ENCODE measurements at regions not wholly inside any gene's neighbourhood (a gene's known extent, or its start where the extent isn't known, plus 50 kb on each side); places are given as distances from the start of the nearest gene placed in this dataset.

- H3K4me1 ChIP-seq (ENCODE audit: control insufficient read depth in 2 of 2, insufficient read depth in 2 of 2, low read length in 2 of 2), result no peaks in the 10 kb centered on the region
- H4K20me1 ChIP-seq (ENCODE audit: control insufficient read depth, insufficient read depth, low read length, poor library complexity, severe bottlenecking), result no peaks in the 10 kb centered on the region
- no peaks in the 10 kb centered on the region for H3K79me2 ChIP-seq (ENCODE audit: control insufficient read depth, insufficient read depth, low read length)
- TF ChIP-seq EZH2 (IDR thresholded peaks at IDR 0.05; ENCODE audit: borderline replicate concordance, insufficient read depth, low read depth, low read length, poor library complexity, severe bottlenecking) (no peak), CTCF (IDR thresholded peaks at IDR 0.05) (no peak)
- H3K9ac ChIP-seq (ENCODE audit: low read length), result no peak overlapping the region
- H3K27me3 ChIP-seq (replicated peaks in 1 of 4; ENCODE audit: control extremely low read depth in 1 of 4, control insufficient read depth in 3 of 4, insufficient read depth in 4 of 4, low read length in 3 of 4), result no peaks in the 10 kb centered on the region
- Mint-ChIP-seq H3K27ac (no peak overlapping the region), H3K4me1 (no peaks in the 10 kb centered on the region), H3K4me3 (no peak overlapping the region), H3K9me3 (ENCODE audit: insufficient read depth) (no peaks in the 10 kb centered on the region), H3K27me3 (no peaks in the 10 kb centered on the region)
- 93% methylated on average over 2 of the region's 2 CpGs for WGBS (ENCODE audit: insufficient coverage)
- ATAC-seq (ENCODE audit: low read depth) (no peak), DNase-seq (no peak)
- no peak overlapping the region for H2AFZ ChIP-seq (ENCODE audit: insufficient read depth, low read depth, low read length, poor library complexity, severe bottlenecking)
- H3K36me3 ChIP-seq (replicated peaks in 1 of 2; ENCODE audit: control extremely low read depth in 1 of 2, control insufficient read depth in 1 of 2, extremely low read depth in 1 of 2, insufficient read depth in 2 of 2, low read length in 1 of 2), result no peaks in the 10 kb centered on the region
- H3K4me2 ChIP-seq (replicated peaks; ENCODE audit: low read depth, low read length, poor library complexity, severe bottlenecking), result no peak overlapping the region
- intact Hi-C loops (cut with micrococcal nuclease), result no loop called here
- POLR2A ChIA-PET, result no interaction called here
- no peaks in the 10 kb centered on the region for H3K9me3 ChIP-seq (ENCODE audit: control extremely low read depth in 1 of 3, control insufficient read depth in 2 of 3, insufficient read depth in 1 of 3, low read length in 2 of 3)
- CTCF ChIA-PET, result no interaction called here
- no peak overlapping the region for H3K4me3 ChIP-seq (ENCODE audit: control extremely low read depth in 1 of 5, extremely low read depth in 1 of 5, insufficient read depth in 1 of 5, low read depth in 2 of 5, low read length in 4 of 5)
- H3K27ac ChIP-seq (ENCODE audit: low read length in 2 of 2), result no peak overlapping the region
These were observed 473.6 kb downstream of the EPM2A start for GRCh38 chr6:145261758-145262157.

- H3K27ac Mint-ChIP-seq, result no peak overlapping the region
- TF ChIP-seq EZH2 (IDR thresholded peaks at IDR 0.05; ENCODE audit: borderline replicate concordance, insufficient read depth, low read depth, low read length, poor library complexity, severe bottlenecking) (no peak), CTCF (IDR thresholded peaks at IDR 0.05) (no peak)
- H3K27me3 ChIP-seq (replicated peaks in 1 of 4; ENCODE audit: control extremely low read depth in 1 of 4, control insufficient read depth in 3 of 4, insufficient read depth in 4 of 4, low read length in 3 of 4), result no peaks in the 10 kb centered on the region
- no peaks in the 10 kb centered on the region for H4K20me1 ChIP-seq (ENCODE audit: control insufficient read depth, insufficient read depth, low read length, poor library complexity, severe bottlenecking)
- WGBS (ENCODE audit: insufficient coverage), result no CpG with 5 or more reads among the region's 1 CpG
- intact Hi-C loops (cut with micrococcal nuclease), result no loop called here
- no peak for ATAC-seq (ENCODE audit: low read depth)
- H3K4me3 ChIP-seq (ENCODE audit: control extremely low read depth in 1 of 5, extremely low read depth in 1 of 5, insufficient read depth in 1 of 5, low read depth in 2 of 5, low read length in 4 of 5), result no peak overlapping the region
- H3K4me1 Mint-ChIP-seq, result no peaks in the 10 kb centered on the region
- no peaks in the 10 kb centered on the region for H3K9me3 ChIP-seq (ENCODE audit: control extremely low read depth in 1 of 3, control insufficient read depth in 2 of 3, insufficient read depth in 1 of 3, low read length in 2 of 3)
- H3K36me3 ChIP-seq (replicated peaks in 1 of 2; ENCODE audit: control extremely low read depth in 1 of 2, control insufficient read depth in 1 of 2, extremely low read depth in 1 of 2, insufficient read depth in 2 of 2, low read length in 1 of 2), result no peaks in the 10 kb centered on the region
- peaks cover 2% of the 10 kb centered on the region for H3K27me3 Mint-ChIP-seq
- CTCF ChIA-PET, result no interaction called here
- DNase-seq, result no peak
- H2AFZ ChIP-seq (ENCODE audit: insufficient read depth, low read depth, low read length, poor library complexity, severe bottlenecking), result no peak overlapping the region
- H3K9ac ChIP-seq (ENCODE audit: low read length), result no peak overlapping the region
- no peak overlapping the region for H3K4me2 ChIP-seq (replicated peaks; ENCODE audit: low read depth, low read length, poor library complexity, severe bottlenecking)
- POLR2A ChIA-PET, result no interaction called here
- H3K4me3 Mint-ChIP-seq, result no peak overlapping the region
- no peak overlapping the region for H3K27ac ChIP-seq (ENCODE audit: low read length in 2 of 2)
- no peaks in the 10 kb centered on the region for H3K79me2 ChIP-seq (ENCODE audit: control insufficient read depth, insufficient read depth, low read length)
- H3K9me3 Mint-ChIP-seq (ENCODE audit: insufficient read depth), result no peaks in the 10 kb centered on the region
- no peaks in the 10 kb centered on the region for H3K4me1 ChIP-seq (ENCODE audit: control insufficient read depth in 2 of 2, insufficient read depth in 2 of 2, low read length in 2 of 2)
These were observed 472.5 kb downstream of the EPM2A start for GRCh38 chr6:145262771-145263170.
